Fibroblast of the aortic adventitia (primary cell): ENCODE measurements at regions not wholly inside any gene's neighbourhood (a gene's known extent, or its start where the extent isn't known, plus 50 kb on each side); places are given as distances from the start of the nearest gene placed in this dataset.

Experiments
- DNase-seq: peaks from one replicate; pipeline ENCODE4 v3.0.0-alpha.2; 2010; ENCODE audit warnings: low read depth
- H3K4me3 ChIP-seq: 2 replicates; pipeline ENCODE4 v1.5.1; 2011; ENCODE audit warnings: low read depth, mild to moderate bottlenecking, control low read depth, low read length, moderate library complexity
- TF ChIP-seq, protein P1 (sequence below): IDR thresholded peaks from 2 replicates; pipeline ENCODE4 v1.5.1; 2011; ENCODE audit warnings: mild to moderate bottlenecking, low read length, control low read depth, inconsistent platforms; ENCODE audit not compliant: insufficient read depth

DNA sequence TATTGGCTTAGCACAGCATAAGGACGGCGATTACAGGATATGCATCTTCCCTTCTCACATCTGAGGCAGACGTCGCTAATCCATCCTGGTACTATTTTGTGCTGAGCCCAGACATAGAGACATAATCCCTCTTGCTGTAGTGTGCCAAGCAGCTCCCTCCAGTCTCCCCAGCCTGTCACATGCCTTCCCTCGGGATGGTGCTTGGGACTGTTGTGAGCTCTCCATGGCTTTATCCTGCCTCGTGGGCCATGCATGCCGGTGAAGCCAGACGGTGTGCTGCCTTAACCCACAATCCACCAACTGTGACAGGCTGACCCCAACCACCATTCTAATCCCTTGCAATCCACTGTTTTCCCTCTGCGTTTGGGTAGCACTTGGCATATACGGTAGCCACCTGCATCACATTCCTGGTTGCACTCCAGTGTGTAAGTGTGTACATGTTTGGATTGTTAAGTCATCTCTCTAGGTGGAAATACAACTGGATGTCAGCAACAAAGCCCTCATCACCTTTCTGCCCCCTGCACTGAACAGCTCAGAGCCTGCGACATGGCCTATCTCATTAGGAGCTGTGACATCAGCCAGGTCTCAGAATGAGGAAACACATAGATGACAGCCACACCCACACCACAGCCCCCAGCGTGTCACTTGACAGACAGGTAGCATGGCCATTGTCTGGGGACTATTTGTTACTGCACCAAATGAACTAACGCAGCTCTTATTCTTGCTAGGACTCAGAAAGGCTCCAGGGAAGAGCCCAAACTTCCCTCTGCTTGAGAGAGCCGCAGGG, 374.8 kb upstream of the CDH4 start:
- TF ChIP-seq, protein P1, sequence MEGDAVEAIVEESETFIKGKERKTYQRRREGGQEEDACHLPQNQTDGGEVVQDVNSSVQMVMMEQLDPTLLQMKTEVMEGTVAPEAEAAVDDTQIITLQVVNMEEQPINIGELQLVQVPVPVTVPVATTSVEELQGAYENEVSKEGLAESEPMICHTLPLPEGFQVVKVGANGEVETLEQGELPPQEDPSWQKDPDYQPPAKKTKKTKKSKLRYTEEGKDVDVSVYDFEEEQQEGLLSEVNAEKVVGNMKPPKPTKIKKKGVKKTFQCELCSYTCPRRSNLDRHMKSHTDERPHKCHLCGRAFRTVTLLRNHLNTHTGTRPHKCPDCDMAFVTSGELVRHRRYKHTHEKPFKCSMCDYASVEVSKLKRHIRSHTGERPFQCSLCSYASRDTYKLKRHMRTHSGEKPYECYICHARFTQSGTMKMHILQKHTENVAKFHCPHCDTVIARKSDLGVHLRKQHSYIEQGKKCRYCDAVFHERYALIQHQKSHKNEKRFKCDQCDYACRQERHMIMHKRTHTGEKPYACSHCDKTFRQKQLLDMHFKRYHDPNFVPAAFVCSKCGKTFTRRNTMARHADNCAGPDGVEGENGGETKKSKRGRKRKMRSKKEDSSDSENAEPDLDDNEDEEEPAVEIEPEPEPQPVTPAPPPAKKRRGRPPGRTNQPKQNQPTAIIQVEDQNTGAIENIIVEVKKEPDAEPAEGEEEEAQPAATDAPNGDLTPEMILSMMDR: no peak
- H3K4me3 ChIP-seq: no peak overlapping the region
- DNase-seq: no peak

DNA sequence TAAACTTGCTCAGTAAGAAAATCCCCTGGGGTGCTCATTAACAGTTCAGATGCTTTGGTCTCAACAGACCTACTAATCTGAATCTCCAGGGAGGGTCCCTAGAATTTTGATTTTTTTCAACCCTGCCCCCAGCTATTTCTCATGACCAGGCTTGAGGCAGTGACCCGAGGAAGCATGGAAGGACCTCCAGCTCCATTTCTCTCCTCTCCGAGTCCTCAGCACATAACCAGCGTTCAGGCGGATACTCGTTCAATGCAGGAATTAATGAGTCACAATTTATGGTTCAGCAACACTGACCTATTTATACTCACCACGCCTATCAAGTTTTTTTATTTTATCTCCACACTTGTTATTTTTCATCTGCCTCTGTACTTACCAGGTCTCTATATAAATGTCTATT, 369.2 kb upstream of the CDH4 start:
- DNase-seq: no peak
- H3K4me3 ChIP-seq: no peak overlapping the region
- TF ChIP-seq, protein P1: no peak

DNA sequence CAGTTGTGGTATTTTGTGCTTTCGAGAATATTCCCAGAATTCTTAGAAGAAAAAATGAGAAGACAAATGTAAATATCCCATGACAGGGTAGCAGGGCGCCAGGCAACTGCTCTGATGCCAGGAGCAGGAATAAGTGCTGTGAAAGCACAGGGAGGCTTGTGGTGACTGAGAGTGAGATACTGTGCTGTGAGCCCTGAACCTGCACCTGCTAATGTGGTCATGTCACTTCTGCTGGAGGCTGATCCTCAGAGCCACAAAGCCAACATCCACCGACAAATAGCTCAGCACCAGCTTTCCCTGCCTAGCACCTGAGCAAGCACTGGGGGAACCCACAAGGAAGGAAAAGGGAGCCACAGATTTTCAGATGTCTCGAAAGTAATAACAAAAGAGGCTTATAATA, 368.6 kb upstream of the CDH4 start:
- H3K4me3 ChIP-seq: no peak overlapping the region
- TF ChIP-seq, protein P1: no peak
- DNase-seq: no peak

DNA sequence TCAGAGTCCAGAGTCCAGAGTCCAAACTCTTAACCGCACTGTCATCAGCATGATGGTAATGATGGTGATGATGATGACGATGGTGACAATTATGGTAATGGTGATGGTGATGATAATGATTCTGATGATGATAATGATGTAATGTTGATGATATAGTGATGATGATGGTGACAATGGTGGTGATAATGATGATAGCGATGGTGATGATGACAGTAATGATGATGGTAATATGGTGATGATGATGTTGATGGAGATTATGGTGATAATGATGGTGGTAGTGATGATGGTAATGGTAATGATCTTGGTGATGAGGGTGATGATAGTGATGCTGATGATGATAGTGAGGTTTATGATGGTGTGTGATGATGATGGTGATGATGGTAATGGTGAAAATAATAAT, 367.8 kb upstream of the CDH4 start:
- TF ChIP-seq, protein P1: no peak
- no peak overlapping the region for H3K4me3 ChIP-seq
- no peak for DNase-seq

DNA sequence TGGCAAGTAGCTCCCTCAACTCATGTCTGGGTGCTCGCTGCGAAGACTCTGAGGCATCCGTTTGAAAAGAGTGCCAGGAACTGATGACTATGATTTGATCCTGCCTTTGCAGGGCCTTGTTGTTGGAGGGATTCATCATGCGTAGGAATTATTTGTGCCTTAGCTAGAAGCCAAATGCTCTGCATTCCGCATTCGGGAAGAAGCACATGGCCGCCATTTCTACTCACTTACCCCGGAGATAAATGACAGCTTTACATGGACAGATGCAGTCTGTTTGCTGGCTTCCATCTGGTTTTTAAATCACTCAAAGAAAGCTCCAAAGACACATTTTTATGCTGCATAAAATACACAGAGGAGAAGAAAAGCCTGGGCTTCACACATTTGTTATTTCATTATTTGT, 363.3 kb upstream of the CDH4 start:
- no peak for DNase-seq
- TF ChIP-seq, protein P1: no peak
- no peak overlapping the region for H3K4me3 ChIP-seq

DNA sequence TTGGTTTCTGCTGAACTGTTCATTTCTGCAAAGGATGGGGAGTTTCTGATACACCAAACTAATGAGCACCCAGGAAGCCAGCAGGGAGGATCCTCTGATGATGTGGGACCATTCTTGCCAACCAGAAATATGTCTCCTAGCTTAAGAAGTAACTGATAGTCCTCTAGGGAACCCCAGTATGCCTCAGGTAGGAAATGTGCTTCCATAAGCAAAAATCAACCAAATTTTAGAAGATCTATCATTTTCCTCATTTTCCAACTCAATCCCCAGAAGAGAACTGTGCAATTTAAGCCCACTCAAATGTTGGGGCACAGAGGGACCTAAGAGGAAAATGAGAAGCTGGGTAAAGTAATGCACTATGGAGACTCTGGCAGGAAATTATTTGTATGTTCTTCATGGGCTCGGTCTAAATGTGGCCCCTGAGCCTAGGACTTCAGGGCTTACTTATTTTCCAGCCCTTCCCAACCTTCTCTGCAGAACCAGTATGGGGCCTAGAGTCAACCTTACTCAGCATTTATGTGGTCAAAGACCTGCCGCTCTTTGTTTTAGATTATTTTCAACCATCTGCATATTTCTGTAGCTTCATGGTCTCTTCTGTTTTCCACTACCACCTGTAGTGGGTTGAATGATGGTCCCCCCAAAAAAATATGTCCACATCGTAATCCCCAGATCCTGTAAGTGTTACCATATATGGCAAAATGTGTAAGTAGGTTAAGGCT, 359.8 kb upstream of the CDH4 start:
- DNase-seq: no peak
- H3K4me3 ChIP-seq: no peak overlapping the region
- TF ChIP-seq, protein P1: no peak

DNA sequence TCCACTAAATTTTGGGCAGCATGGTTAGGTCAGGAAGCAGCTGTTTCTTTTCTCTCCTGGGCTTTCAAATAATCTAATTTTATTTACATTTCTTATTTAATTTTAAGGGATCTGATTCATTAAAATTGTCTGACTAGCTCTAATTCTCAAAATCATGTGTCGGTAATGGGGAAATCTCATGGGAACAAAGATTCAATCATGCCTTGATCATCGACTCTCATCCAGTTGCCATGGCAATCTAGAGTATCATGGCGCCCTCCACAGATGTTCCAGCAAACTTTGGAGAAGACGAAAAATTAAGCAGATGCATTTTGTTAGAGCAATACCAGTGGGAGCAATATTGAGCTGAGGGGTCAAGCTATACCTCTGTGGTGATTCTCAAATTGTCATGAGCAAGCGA, 358.0 kb upstream of the CDH4 start:
- no peak for DNase-seq
- TF ChIP-seq, protein P1: no peak
- no peak overlapping the region for H3K4me3 ChIP-seq
